ENCODE measurements at regions not wholly inside any gene's neighbourhood (a gene's known extent, or its start where the extent isn't known, plus 50 kb on each side); places are given as distances from the start of the nearest gene placed in this dataset.

GRCh38 chr17:27049104-27049784, 244.7 kb upstream of the WSB1 start:
- no peak for DNase-seq (ENCODE audit: extremely low spot score in 2 of 2)
- H3K4me1 ChIP-seq = no peaks in the 10 kb centered on the region
- H3K9me3 ChIP-seq = no peaks in the 10 kb centered on the region
- TF ChIP-seq POLR2AphosphoS5 (IDR thresholded peaks at IDR 0.05; ENCODE audit: insufficient read depth in 1 of 2, low read depth in 1 of 2) = no peak
- TF ChIP-seq CTCF (IDR thresholded peaks at IDR 0.05) = no peak
- no peak for TF ChIP-seq POLR2A (IDR thresholded peaks at IDR 0.05)
- no peak overlapping the region for H3K27ac ChIP-seq
- intact Hi-C loops (cut with DNase I) = no loop called here
- H3K27me3 ChIP-seq = no peaks in the 10 kb centered on the region
- H3K4me3 ChIP-seq = no peak overlapping the region
- no peaks in the 10 kb centered on the region for H3K36me3 ChIP-seq

- Histone ChIP-seq H3K27ac (no peak overlapping the region), H3K4me1 (no peaks in the 10 kb centered on the region), H3K4me3 (no peak overlapping the region), H3K27me3 (no peaks in the 10 kb centered on the region), H3K9me3 (no peaks in the 10 kb centered on the region), H3K36me3 (no peaks in the 10 kb centered on the region)
- no peak for TF ChIP-seq POLR2A (IDR thresholded peaks at IDR 0.05)
- TF ChIP-seq CTCF (IDR thresholded peaks at IDR 0.05) = no peak
- no peak for TF ChIP-seq POLR2AphosphoS5 (IDR thresholded peaks at IDR 0.05; ENCODE audit: insufficient read depth in 1 of 2, low read depth in 1 of 2)
- DNase-seq (ENCODE audit: extremely low spot score in 2 of 2) = no peak
- intact Hi-C loops (cut with DNase I) = no loop called here
Observed at GRCh38 chr17:27065588-27065987, 228.3 kb upstream of the WSB1 start.

- Histone ChIP-seq H3K9me3 (no peaks in the 10 kb centered on the region), H3K27me3 (no peaks in the 10 kb centered on the region), H3K4me3 (no peak overlapping the region), H3K27ac (no peak overlapping the region), H3K36me3 (no peaks in the 10 kb centered on the region), H3K4me1 (no peaks in the 10 kb centered on the region)
- intact Hi-C loops (cut with DNase I) = no loop called here
- DNase-seq (ENCODE audit: extremely low spot score in 2 of 2) = no peak
- TF ChIP-seq POLR2A (IDR thresholded peaks at IDR 0.05) (no peak), POLR2AphosphoS5 (IDR thresholded peaks at IDR 0.05; ENCODE audit: insufficient read depth in 1 of 2, low read depth in 1 of 2) (no peak), CTCF (IDR thresholded peaks at IDR 0.05) (no peak)
Observed at GRCh38 chr17:27066315-27066714, 227.6 kb upstream of the WSB1 start.

GRCh38 chr17:27069842-27070508, 223.9 kb upstream of the WSB1 start:
- H3K27ac ChIP-seq = no peak overlapping the region
- no peaks in the 10 kb centered on the region for H3K4me1 ChIP-seq
- no peaks in the 10 kb centered on the region for H3K27me3 ChIP-seq
- no peak for TF ChIP-seq POLR2A (IDR thresholded peaks at IDR 0.05)
- no peak for TF ChIP-seq POLR2AphosphoS5 (IDR thresholded peaks at IDR 0.05; ENCODE audit: insufficient read depth in 1 of 2, low read depth in 1 of 2)
- intact Hi-C loops (cut with DNase I) = no loop called here
- H3K36me3 ChIP-seq = no peaks in the 10 kb centered on the region
- H3K9me3 ChIP-seq = no peaks in the 10 kb centered on the region
- no peak overlapping the region for H3K4me3 ChIP-seq
- no peak for DNase-seq (ENCODE audit: extremely low spot score in 2 of 2)

GRCh38 chr17:27070836-27071235, 223.1 kb upstream of the WSB1 start:
- H3K36me3 ChIP-seq = no peaks in the 10 kb centered on the region
- DNase-seq (ENCODE audit: extremely low spot score in 2 of 2) = no peak
- intact Hi-C loops (cut with DNase I) = no loop called here

More at GRCh38 chr17:27070836-27071235, 223.1 kb upstream of the WSB1 start:
- Histone ChIP-seq H3K4me1 (no peaks in the 10 kb centered on the region), H3K9me3 (no peaks in the 10 kb centered on the region), H3K27me3 (no peaks in the 10 kb centered on the region), H3K4me3 (no peak overlapping the region), H3K27ac (no peak overlapping the region)
- no peak for TF ChIP-seq POLR2A (IDR thresholded peaks at IDR 0.05)
- no peak for TF ChIP-seq CTCF (IDR thresholded peaks at IDR 0.05)
- no peak for TF ChIP-seq POLR2AphosphoS5 (IDR thresholded peaks at IDR 0.05; ENCODE audit: insufficient read depth in 1 of 2, low read depth in 1 of 2)

Measured in vagina (tissue), 2 donors.